HUDEP-2 (cell line): ENCODE measurements at regions not wholly inside any gene's neighbourhood (a gene's known extent, or its start where the extent isn't known, plus 50 kb on each side); places are given as distances from the start of the nearest gene placed in this dataset.

ENCODE experiments used
- DNase-seq, 76 experiments: peaks; one replicate each; lab custom pipeline; 2025; ENCODE audit not compliant: unreplicated experiment in 76 of 76; lab: John Stamatoyannopoulos, UW

GRCh38 chr10:123567984-123568739 lies 98.0 kb upstream of the GPR26 start:
- no peak for DNase-seq

GRCh38 chr10:123568751-123569150 lies 97.4 kb upstream of the GPR26 start:
- no peak for DNase-seq

GRCh38 chr10:123569436-123570035 lies 96.6 kb upstream of the GPR26 start:
- no peak for DNase-seq

- no peak for DNase-seq
These were observed 95.9 kb upstream of the GPR26 start for GRCh38 chr10:123570051-123570897.

GRCh38 chr10:123570898-123571515 lies 95.1 kb upstream of the GPR26 start:
- no peak for DNase-seq

- DNase-seq = no peak
These were observed 94.2 kb upstream of the GPR26 start for GRCh38 chr10:123571978-123572377.

GRCh38 chr10:123573236-123574108 lies 92.7 kb upstream of the GPR26 start:
- peak in 33 of 76 experiments; percentile 1 to 48 (median 15) for DNase-seq

- DNase-seq = no peak
These were observed 92.0 kb upstream of the GPR26 start for GRCh38 chr10:123574109-123574698.

- DNase-seq = no peak
These were observed 91.0 kb upstream of the GPR26 start for GRCh38 chr10:123575105-123575504.

GRCh38 chr10:123576706-123577105 lies 89.4 kb upstream of the GPR26 start:
- DNase-seq = no peak

GRCh38 chr10:123577921-123578461 lies 88.2 kb upstream of the GPR26 start:
- DNase-seq = no peak

GRCh38 chr10:123578721-123579120 lies 87.4 kb upstream of the GPR26 start:
- no peak for DNase-seq

GRCh38 chr10:123579675-123580074 lies 86.5 kb upstream of the GPR26 start:
- DNase-seq = no peak

- no peak for DNase-seq
These were observed 85.7 kb upstream of the GPR26 start for GRCh38 chr10:123580426-123580825.

- no peak for DNase-seq
These were observed 84.5 kb upstream of the GPR26 start for GRCh38 chr10:123581656-123582055.

GRCh38 chr10:123582084-123582989 lies 83.8 kb upstream of the GPR26 start:
- DNase-seq = peak in 54 of 76 experiments; percentile 5 to 72 (median 31)

GRCh38 chr10:123583639-123584418 lies 82.3 kb upstream of the GPR26 start:
- DNase-seq = peak in 23 of 76 experiments; percentile 1 to 42 (median 6)

- DNase-seq = no peak
These were observed 81.8 kb upstream of the GPR26 start for GRCh38 chr10:123584419-123584775.
